D721Med (cell line): ENCODE measurements at regions not wholly inside any gene's neighbourhood (a gene's known extent, or its start where the extent isn't known, plus 50 kb on each side); places are given as distances from the start of the nearest gene placed in this dataset.

Experiments used
- DNase-seq: peaks from one replicate; pipeline ENCODE4 v3.0.0; 2011; ENCODE audit warnings: low spot score; ENCODE audit not compliant: insufficient read length
- FAIRE-seq: peaks from 2 replicates; lab custom pipeline; 2011; peaks lifted over from hg19 to GRCh38; lab: Jason Lieb, UNC
- CTCF ChIP-seq: IDR thresholded peaks from 2 replicates; pipeline ENCODE4 v1.5.1; 2012; ENCODE audit warnings: mild to moderate bottlenecking, control low read depth; ENCODE audit not compliant: insufficient read depth; ENCODE audit errors: missing control alignments

GRCh38 chr4:20483416-20483815, 216.8 kb upstream of the PACRGL start:
- FAIRE-seq: no peak
- DNase-seq: no peak
- TF ChIP-seq CTCF: no peak

- DNase-seq (no peak), FAIRE-seq (no peak)
- TF ChIP-seq CTCF: no peak
Observed at GRCh38 chr4:20486433-20486832, 213.8 kb upstream of the PACRGL start.

GRCh38 chr4:20487446-20487845, 212.8 kb upstream of the PACRGL start:
- FAIRE-seq (no peak), DNase-seq (no peak)
- no peak for TF ChIP-seq CTCF

- no peak for DNase-seq
- no peak for FAIRE-seq
- no peak for TF ChIP-seq CTCF
Observed at GRCh38 chr4:20487852-20488251, 212.4 kb upstream of the PACRGL start.

- DNase-seq: no peak
- no peak for FAIRE-seq
- TF ChIP-seq CTCF: no peak
Observed at GRCh38 chr4:20490734-20491133, 209.5 kb upstream of the PACRGL start.

- DNase-seq: no peak
- no peak for FAIRE-seq
- TF ChIP-seq CTCF: no peak
Observed at GRCh38 chr4:20493761-20494353, 206.4 kb upstream of the PACRGL start.

GRCh38 chr4:20496068-20496467, 204.2 kb upstream of the PACRGL start:
- no peak for DNase-seq
- TF ChIP-seq CTCF: no peak
- FAIRE-seq: no peak
